MG63 (cell line): ENCODE measurements at regions not wholly inside any gene's neighbourhood (a gene's known extent, or its start where the extent isn't known, plus 50 kb on each side); places are given as distances from the start of the nearest gene placed in this dataset.

Experiments used
- DNase-seq: peaks from one replicate; pipeline ENCODE4 v3.0.0-alpha.2; 2020
- H3K27me3 ChIP-seq: fragments of 250-450 bp; sonication (Bioruptor Pico); 2 replicates; pipeline ENCODE4 v1.5.1; 2020; ENCODE audit warnings: mild to moderate bottlenecking, moderate library complexity
- H3K36me3 ChIP-seq: fragments of 250-450 bp; sonication (Bioruptor Pico); 2 replicates; pipeline ENCODE4 v1.5.1; 2020; ENCODE audit warnings: mild to moderate bottlenecking, moderate library complexity
- H3K4me3 ChIP-seq: fragments of 250-450 bp; sonication (Bioruptor Pico); 2 replicates; pipeline ENCODE4 v1.5.1; 2020; ENCODE audit warnings: mild to moderate bottlenecking, moderate library complexity
- H3K9me3 ChIP-seq: fragments of 250-450 bp; sonication (Bioruptor Pico); 2 replicates; pipeline ENCODE4 v1.5.1; 2020; ENCODE audit warnings: mild to moderate bottlenecking, moderate library complexity

GRCh38 chr6:102411796-102412195, 1018.3 kb downstream of the GRIK2 start:
- DNase-seq, result no peak
- Histone ChIP-seq H3K4me3 (no peak overlapping the region), H3K9me3 (no peaks in the 10 kb centered on the region), H3K27me3 (peaks cover 2% of the 10 kb centered on the region; the same call in 1 of the 2 replicates), H3K36me3 (no peaks in the 10 kb centered on the region)

- Histone ChIP-seq H3K27me3 (peaks cover 2% of the 10 kb centered on the region; the same call in 1 of the 2 replicates), H3K36me3 (no peaks in the 10 kb centered on the region), H3K9me3 (no peaks in the 10 kb centered on the region), H3K4me3 (no peak overlapping the region)
- no peak for DNase-seq
Observed at GRCh38 chr6:102407886-102408741, 1014.6 kb downstream of the GRIK2 start.

- Histone ChIP-seq H3K9me3 (no peaks in the 10 kb centered on the region), H3K36me3 (no peaks in the 10 kb centered on the region), H3K4me3 (no peak overlapping the region), H3K27me3 (no peaks in the 10 kb centered on the region)
- no peak for DNase-seq
Observed at GRCh38 chr6:102405860-102406259, 1012.4 kb downstream of the GRIK2 start.

- H3K36me3 ChIP-seq, result no peaks in the 10 kb centered on the region
- no peak for DNase-seq
- H3K27me3 ChIP-seq, result no peaks in the 10 kb centered on the region
- H3K4me3 ChIP-seq, result no peak overlapping the region
- no peaks in the 10 kb centered on the region for H3K9me3 ChIP-seq
Observed at GRCh38 chr6:102402635-102403329, 1009.3 kb downstream of the GRIK2 start.

- H3K36me3 ChIP-seq, result no peaks in the 10 kb centered on the region
- no peak overlapping the region for H3K4me3 ChIP-seq
- H3K9me3 ChIP-seq, result no peaks in the 10 kb centered on the region
- no peaks in the 10 kb centered on the region for H3K27me3 ChIP-seq
- DNase-seq, result no peak
Observed at GRCh38 chr6:102398788-102399390, 1005.4 kb downstream of the GRIK2 start.

GRCh38 chr6:102390541-102390940, 997.0 kb downstream of the GRIK2 start:
- H3K9me3 ChIP-seq, result no peaks in the 10 kb centered on the region
- no peaks in the 10 kb centered on the region for H3K36me3 ChIP-seq
- no peak for DNase-seq
- H3K4me3 ChIP-seq, result no peak overlapping the region
- no peaks in the 10 kb centered on the region for H3K27me3 ChIP-seq

- no peak for DNase-seq
- Histone ChIP-seq H3K4me3 (no peak overlapping the region), H3K9me3 (no peaks in the 10 kb centered on the region), H3K27me3 (no peaks in the 10 kb centered on the region), H3K36me3 (no peaks in the 10 kb centered on the region)
Observed at GRCh38 chr6:102389994-102390393, 996.5 kb downstream of the GRIK2 start.

GRCh38 chr6:102387326-102388033, 994.0 kb downstream of the GRIK2 start:
- H3K9me3 ChIP-seq, result no peaks in the 10 kb centered on the region
- no peak overlapping the region for H3K4me3 ChIP-seq
- DNase-seq, result no peak
- no peaks in the 10 kb centered on the region for H3K36me3 ChIP-seq
- H3K27me3 ChIP-seq, result no peaks in the 10 kb centered on the region

GRCh38 chr6:102381203-102381602, 987.7 kb downstream of the GRIK2 start:
- Histone ChIP-seq H3K9me3 (no peaks in the 10 kb centered on the region), H3K27me3 (no peaks in the 10 kb centered on the region), H3K4me3 (no peak overlapping the region), H3K36me3 (no peaks in the 10 kb centered on the region)
- no peak for DNase-seq

GRCh38 chr6:102356170-102356569, 962.7 kb downstream of the GRIK2 start:
- Histone ChIP-seq H3K9me3 (no peaks in the 10 kb centered on the region), H3K27me3 (no peaks in the 10 kb centered on the region), H3K36me3 (no peaks in the 10 kb centered on the region), H3K4me3 (no peak overlapping the region)
- no peak for DNase-seq

- Histone ChIP-seq H3K27me3 (no peaks in the 10 kb centered on the region), H3K9me3 (no peaks in the 10 kb centered on the region), H3K36me3 (no peaks in the 10 kb centered on the region), H3K4me3 (no peak overlapping the region)
- no peak for DNase-seq
Observed at GRCh38 chr6:102355578-102355977, 962.1 kb downstream of the GRIK2 start.

GRCh38 chr6:102352552-102352951, 959.0 kb downstream of the GRIK2 start:
- DNase-seq, result no peak
- no peaks in the 10 kb centered on the region for H3K36me3 ChIP-seq
- H3K4me3 ChIP-seq, result no peak overlapping the region
- H3K9me3 ChIP-seq, result peaks cover 2% of the 10 kb centered on the region; the same call in 1 of the 2 replicates
- H3K27me3 ChIP-seq, result no peaks in the 10 kb centered on the region

- DNase-seq, result no peak
- Histone ChIP-seq H3K4me3 (no peak overlapping the region), H3K36me3 (no peaks in the 10 kb centered on the region), H3K27me3 (no peaks in the 10 kb centered on the region), H3K9me3 (peaks cover 2% of the 10 kb centered on the region; the same call in 1 of the 2 replicates)
Observed at GRCh38 chr6:102344769-102345168, 951.3 kb downstream of the GRIK2 start.

- no peaks in the 10 kb centered on the region for H3K9me3 ChIP-seq
- H3K4me3 ChIP-seq, result no peak overlapping the region
- H3K36me3 ChIP-seq, result no peaks in the 10 kb centered on the region
- no peak for DNase-seq
- no peaks in the 10 kb centered on the region for H3K27me3 ChIP-seq
Observed at GRCh38 chr6:102340311-102340710, 946.8 kb downstream of the GRIK2 start.

- H3K36me3 ChIP-seq, result no peaks in the 10 kb centered on the region
- DNase-seq, result no peak
- no peaks in the 10 kb centered on the region for H3K27me3 ChIP-seq
- H3K9me3 ChIP-seq, result no peaks in the 10 kb centered on the region
- no peak overlapping the region for H3K4me3 ChIP-seq
Observed at GRCh38 chr6:102333736-102334135, 940.2 kb downstream of the GRIK2 start.

- H3K9me3 ChIP-seq, result no peaks in the 10 kb centered on the region
- H3K4me3 ChIP-seq, result no peak overlapping the region
- H3K27me3 ChIP-seq, result no peaks in the 10 kb centered on the region
- H3K36me3 ChIP-seq, result no peaks in the 10 kb centered on the region
- no peak for DNase-seq
Observed at GRCh38 chr6:102327697-102328225, 934.3 kb downstream of the GRIK2 start.

GRCh38 chr6:102313699-102314098, 920.2 kb downstream of the GRIK2 start:
- Histone ChIP-seq H3K27me3 (no peaks in the 10 kb centered on the region), H3K9me3 (no peaks in the 10 kb centered on the region), H3K36me3 (no peaks in the 10 kb centered on the region), H3K4me3 (no peak overlapping the region)
- no peak for DNase-seq
